ENCODE measurements at regions not wholly inside any gene's neighbourhood (a gene's known extent, or its start where the extent isn't known, plus 50 kb on each side); places are given as distances from the start of the nearest gene placed in this dataset.

GRCh38 chr2:45205985-45206384 lies 196.7 kb upstream of the SIX2 start:
- no peak for DNase-seq (ENCODE audit: low read depth)
- TF ChIP-seq, protein P1, sequence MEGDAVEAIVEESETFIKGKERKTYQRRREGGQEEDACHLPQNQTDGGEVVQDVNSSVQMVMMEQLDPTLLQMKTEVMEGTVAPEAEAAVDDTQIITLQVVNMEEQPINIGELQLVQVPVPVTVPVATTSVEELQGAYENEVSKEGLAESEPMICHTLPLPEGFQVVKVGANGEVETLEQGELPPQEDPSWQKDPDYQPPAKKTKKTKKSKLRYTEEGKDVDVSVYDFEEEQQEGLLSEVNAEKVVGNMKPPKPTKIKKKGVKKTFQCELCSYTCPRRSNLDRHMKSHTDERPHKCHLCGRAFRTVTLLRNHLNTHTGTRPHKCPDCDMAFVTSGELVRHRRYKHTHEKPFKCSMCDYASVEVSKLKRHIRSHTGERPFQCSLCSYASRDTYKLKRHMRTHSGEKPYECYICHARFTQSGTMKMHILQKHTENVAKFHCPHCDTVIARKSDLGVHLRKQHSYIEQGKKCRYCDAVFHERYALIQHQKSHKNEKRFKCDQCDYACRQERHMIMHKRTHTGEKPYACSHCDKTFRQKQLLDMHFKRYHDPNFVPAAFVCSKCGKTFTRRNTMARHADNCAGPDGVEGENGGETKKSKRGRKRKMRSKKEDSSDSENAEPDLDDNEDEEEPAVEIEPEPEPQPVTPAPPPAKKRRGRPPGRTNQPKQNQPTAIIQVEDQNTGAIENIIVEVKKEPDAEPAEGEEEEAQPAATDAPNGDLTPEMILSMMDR (conservative IDR thresholded peaks at IDR 0.05; ENCODE audit: control insufficient read depth, insufficient read depth, low read depth, low read length) = no peak
- no peak overlapping the region for H3K4me3 ChIP-seq (ENCODE audit: control insufficient read depth, low read depth, low read length)

DNA sequence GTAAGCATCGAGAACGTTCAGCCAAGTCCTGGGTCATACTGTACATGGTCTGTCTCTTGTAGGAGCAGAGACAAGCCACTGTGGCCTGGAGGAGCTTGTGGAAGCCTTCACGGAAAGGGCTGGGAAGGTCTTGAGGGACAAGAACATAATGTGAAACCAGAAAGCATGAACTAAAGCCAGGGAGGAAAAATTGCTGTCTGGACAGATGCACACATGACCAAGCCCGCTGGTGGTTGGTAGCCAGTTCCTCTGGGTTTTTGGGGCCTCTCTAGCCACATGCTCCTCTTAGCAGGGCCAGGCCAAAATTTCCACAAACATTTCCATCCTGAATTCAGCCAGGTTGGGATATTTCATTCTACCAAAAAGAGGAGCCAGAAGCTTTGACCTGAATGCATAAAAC lies 196.2 kb upstream of the SIX2 start:
- TF ChIP-seq, protein P1 (conservative IDR thresholded peaks at IDR 0.05; ENCODE audit: control insufficient read depth, insufficient read depth, low read depth, low read length) = no peak
- H3K4me3 ChIP-seq (ENCODE audit: control insufficient read depth, low read depth, low read length) = no peak overlapping the region
- DNase-seq (ENCODE audit: low read depth) = no peak

- TF ChIP-seq, protein P1 (conservative IDR thresholded peaks at IDR 0.05; ENCODE audit: control insufficient read depth, insufficient read depth, low read depth, low read length) = no peak
- no peak for DNase-seq (ENCODE audit: low read depth)
- no peak overlapping the region for H3K4me3 ChIP-seq (ENCODE audit: control insufficient read depth, low read depth, low read length)
Measured at GRCh38 chr2:45203400-45203799, 194.1 kb upstream of the SIX2 start.

DNA sequence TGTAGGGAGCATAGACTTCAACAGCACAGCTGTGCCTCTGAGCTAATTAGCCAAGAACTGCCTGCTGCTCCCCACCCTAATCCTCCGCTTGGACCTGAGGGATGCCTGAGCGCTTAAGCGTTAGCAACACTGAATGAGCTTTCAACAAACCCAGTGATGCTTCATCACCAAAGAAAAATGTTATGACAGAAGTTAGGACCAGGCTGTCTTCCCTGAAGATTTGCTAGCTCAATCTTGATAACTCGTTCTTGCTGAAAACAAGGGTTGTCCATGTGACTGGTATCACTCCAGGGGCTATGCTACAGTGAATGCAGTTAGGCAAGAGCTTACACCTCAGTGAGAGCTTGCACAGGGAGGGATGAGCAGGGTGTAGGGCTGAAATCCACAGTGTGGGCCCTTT lies 190.7 kb upstream of the SIX2 start:
- H3K4me3 ChIP-seq (ENCODE audit: control insufficient read depth, low read depth, low read length) = no peak overlapping the region
- TF ChIP-seq, protein P1 (conservative IDR thresholded peaks at IDR 0.05; ENCODE audit: control insufficient read depth, insufficient read depth, low read depth, low read length) = no peak
- peak; percentile 57 for DNase-seq (ENCODE audit: low read depth)

- DNase-seq (ENCODE audit: low read depth) = peak; percentile 54
- H3K4me3 ChIP-seq (ENCODE audit: control insufficient read depth, low read depth, low read length) = no peak overlapping the region
- TF ChIP-seq, protein P1 (conservative IDR thresholded peaks at IDR 0.05; ENCODE audit: control insufficient read depth, insufficient read depth, low read depth, low read length) = no peak
Measured at GRCh38 chr2:45195916-45196315, 186.7 kb upstream of the SIX2 start.

- TF ChIP-seq, protein P1 (conservative IDR thresholded peaks at IDR 0.05; ENCODE audit: control insufficient read depth, insufficient read depth, low read depth, low read length) = no peak
- H3K4me3 ChIP-seq (ENCODE audit: control insufficient read depth, low read depth, low read length) = no peak overlapping the region
- peak; percentile 25 for DNase-seq (ENCODE audit: low read depth)
Measured at GRCh38 chr2:45194596-45194995, 185.3 kb upstream of the SIX2 start.

DNA sequence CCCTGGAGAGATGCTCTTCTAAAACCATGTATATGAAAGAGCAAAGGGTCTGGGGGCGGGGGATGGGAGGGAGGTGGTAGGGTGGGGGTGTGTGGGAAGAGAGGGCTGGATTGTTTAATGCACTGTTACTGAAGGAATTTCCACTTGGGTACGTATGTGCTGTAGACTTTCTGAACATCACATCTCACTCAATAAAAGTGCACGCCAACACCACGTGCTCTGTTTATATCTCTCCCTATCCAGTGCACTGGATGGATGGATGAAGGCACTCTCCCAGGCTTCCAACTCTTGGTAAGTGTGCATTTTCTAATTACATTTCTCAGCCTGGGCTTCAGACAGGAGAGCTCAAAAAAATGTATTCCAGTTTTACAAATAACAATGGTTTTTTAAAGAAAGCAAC lies 184.3 kb upstream of the SIX2 start:
- TF ChIP-seq, protein P1 (conservative IDR thresholded peaks at IDR 0.05; ENCODE audit: control insufficient read depth, insufficient read depth, low read depth, low read length) = no peak
- DNase-seq (ENCODE audit: low read depth) = no peak
- no peak overlapping the region for H3K4me3 ChIP-seq (ENCODE audit: control insufficient read depth, low read depth, low read length)
